GM06990 (cell line): ENCODE measurements at regions not wholly inside any gene's neighbourhood (a gene's known extent, or its start where the extent isn't known, plus 50 kb on each side); places are given as distances from the start of the nearest gene placed in this dataset.

Experiments used
- DNase-seq: peaks from one replicate; pipeline ENCODE4 v3.0.0-alpha.2; 2011; ENCODE audit not compliant: insufficient read length; ENCODE audit errors: extremely low read depth
- H3K27me3 ChIP-seq: replicated peaks from 2 replicates; pipeline ENCODE4 v1.6.0; 2011; ENCODE audit warnings: low read length; ENCODE audit not compliant: control insufficient read depth, insufficient read depth
- H3K36me3 ChIP-seq: 2 replicates; pipeline ENCODE4 v1.5.1; 2011; ENCODE audit warnings: low read length; ENCODE audit not compliant: control insufficient read depth, insufficient read depth
- H3K4me3 ChIP-seq: replicated peaks from 2 replicates; pipeline ENCODE4 v1.5.1; 2011; ENCODE audit warnings: low read depth, mild to moderate bottlenecking, control low read depth, low read length
- TF ChIP-seq, protein P1 (sequence below): IDR thresholded peaks from 2 replicates; pipeline ENCODE4 v1.5.1; 2011; ENCODE audit warnings: low read length, control low read depth, mild to moderate bottlenecking, inconsistent platforms; ENCODE audit not compliant: insufficient read depth, poor library complexity, severe bottlenecking

DNA sequence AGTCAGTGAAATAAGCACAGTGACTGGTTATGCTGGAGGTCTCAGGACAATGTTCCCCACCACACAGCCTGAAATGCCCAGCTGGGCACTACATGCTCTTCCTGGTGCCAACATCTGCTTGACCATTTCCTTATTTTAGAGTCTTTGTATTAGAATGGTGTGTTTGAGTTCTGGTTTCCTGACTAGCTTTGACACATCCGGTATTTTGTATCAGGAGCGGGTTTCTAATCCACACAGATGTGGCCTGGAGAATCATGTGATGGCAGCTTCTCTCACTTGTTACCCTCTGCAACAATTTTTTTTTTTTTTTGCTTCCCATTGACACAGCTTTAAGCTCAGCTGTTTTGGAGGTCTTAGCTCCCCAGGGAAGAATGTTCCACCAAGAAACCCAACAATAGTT lies 164.5 kb upstream of the CST7 start:
- Histone ChIP-seq H3K4me3 (no peak overlapping the region), H3K36me3 (no peaks in the 10 kb centered on the region), H3K27me3 (no peaks in the 10 kb centered on the region; the same call in 1 of the 2 replicates)
- DNase-seq = no peak
- TF ChIP-seq, protein P1, sequence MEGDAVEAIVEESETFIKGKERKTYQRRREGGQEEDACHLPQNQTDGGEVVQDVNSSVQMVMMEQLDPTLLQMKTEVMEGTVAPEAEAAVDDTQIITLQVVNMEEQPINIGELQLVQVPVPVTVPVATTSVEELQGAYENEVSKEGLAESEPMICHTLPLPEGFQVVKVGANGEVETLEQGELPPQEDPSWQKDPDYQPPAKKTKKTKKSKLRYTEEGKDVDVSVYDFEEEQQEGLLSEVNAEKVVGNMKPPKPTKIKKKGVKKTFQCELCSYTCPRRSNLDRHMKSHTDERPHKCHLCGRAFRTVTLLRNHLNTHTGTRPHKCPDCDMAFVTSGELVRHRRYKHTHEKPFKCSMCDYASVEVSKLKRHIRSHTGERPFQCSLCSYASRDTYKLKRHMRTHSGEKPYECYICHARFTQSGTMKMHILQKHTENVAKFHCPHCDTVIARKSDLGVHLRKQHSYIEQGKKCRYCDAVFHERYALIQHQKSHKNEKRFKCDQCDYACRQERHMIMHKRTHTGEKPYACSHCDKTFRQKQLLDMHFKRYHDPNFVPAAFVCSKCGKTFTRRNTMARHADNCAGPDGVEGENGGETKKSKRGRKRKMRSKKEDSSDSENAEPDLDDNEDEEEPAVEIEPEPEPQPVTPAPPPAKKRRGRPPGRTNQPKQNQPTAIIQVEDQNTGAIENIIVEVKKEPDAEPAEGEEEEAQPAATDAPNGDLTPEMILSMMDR = no peak

DNA sequence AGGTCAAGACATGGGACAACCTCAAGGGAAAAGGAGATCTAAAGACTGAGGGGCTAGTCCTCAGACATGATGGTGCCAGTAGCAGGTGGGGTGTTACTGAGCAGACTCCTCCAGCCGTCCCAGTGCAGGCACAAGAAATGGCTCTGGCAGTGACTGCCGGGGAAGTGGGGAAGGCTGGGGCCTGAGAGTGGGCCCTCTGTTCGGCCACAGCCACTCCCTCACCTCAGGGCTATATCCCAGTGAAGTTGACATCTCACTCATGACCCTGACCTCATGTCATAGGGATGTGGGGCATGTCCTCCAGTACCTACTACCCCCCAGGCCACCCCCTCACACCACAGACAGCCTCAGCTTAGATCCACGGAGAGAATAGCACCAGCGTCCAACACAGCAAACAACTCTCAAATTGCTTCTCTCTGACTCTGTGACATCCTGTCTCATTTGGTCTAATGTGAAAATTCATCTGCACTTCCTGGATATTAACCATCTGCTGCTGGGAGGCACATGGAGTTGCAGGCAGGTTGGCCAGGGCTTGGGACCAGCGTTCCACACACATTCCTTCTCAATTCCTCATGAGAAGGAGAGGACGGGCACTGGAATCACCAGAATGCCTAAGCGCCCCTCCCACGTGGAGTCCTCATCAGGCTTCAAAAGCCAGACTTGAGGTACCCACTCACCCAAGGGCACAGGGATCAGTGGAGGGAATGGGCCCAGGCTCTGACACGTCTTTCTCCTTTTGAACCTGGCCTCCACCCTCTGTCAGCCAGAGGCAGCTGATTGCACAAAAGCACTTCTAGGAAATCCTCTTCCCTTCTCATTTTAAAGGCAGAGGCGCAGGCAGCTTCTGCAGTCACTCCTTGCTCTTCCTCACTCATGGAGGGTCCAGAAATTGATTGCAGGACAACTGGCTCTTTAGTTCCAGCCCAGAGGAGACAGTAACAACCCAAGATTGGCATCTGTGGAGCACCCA lies 163.6 kb upstream of the CST7 start:
- no peaks in the 10 kb centered on the region for H3K27me3 ChIP-seq
- TF ChIP-seq, protein P1 = no peak
- H3K36me3 ChIP-seq = no peaks in the 10 kb centered on the region
- no peak overlapping the region for H3K4me3 ChIP-seq
- DNase-seq = no peak

DNA sequence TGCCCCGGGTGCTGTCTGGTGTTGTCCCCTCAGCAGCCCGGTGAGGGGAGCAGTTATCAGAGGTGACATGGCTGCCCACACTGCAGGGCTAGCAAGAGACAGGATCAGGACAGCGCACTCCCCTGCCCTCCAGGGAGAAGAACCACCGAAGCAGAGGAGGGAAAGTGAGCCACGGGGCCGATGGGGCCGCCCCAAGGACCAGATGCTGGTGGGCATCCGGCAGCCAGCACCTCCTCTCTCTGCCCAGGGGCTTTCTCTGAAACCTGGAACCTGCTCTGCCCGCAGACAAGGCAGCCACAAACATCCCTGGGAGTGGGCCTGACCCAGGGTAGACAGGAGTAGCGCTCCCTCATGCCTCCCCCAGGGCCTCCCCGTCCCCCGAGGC lies 163.0 kb upstream of the CST7 start:
- no peaks in the 10 kb centered on the region for H3K36me3 ChIP-seq
- no peak overlapping the region for H3K4me3 ChIP-seq
- TF ChIP-seq, protein P1 = no peak
- no peaks in the 10 kb centered on the region for H3K27me3 ChIP-seq
- DNase-seq = no peak

DNA sequence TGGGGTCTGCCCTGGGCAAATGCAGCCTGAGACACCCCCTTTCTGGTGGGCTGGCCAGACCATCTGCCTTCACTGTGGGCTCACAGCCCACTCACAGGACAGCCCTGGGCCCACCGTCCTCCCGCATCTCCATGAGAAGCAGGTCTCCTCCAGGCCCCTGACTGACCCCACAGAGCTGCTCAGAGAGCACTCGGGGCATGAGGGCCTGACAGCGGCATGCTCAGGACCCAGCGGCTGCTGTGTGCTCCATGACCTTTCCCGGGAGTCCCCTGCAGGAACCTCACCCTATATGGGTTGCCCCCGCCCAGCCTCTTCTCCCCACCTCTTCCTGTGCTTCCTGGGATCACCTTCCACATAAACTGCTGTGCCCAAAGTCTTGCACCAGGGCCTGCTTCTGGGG lies 162.4 kb upstream of the CST7 start:
- no peak overlapping the region for H3K4me3 ChIP-seq
- DNase-seq = no peak
- no peaks in the 10 kb centered on the region for H3K27me3 ChIP-seq
- TF ChIP-seq, protein P1 = no peak
- H3K36me3 ChIP-seq = no peaks in the 10 kb centered on the region

DNA sequence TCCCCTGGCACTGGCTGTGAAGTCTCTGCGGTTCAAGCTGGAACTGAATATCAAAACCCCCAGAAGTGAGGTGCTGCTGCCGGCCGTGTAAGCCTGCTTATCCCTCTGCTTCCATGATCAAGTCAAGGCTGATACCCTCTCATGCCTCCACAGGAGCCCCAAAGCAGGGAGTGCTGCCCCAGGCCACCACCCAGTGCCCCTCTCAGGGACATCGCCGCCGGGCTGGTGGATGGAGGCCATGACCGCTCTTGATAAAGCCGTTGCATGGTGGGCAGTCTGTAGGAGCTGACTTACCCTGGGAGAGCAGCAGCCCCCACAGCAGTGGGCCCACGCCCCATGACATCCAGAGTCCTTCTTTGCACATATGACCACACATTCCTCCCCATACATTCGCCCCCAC lies 162.0 kb upstream of the CST7 start:
- DNase-seq = no peak
- Histone ChIP-seq H3K4me3 (no peak overlapping the region), H3K27me3 (no peaks in the 10 kb centered on the region), H3K36me3 (no peaks in the 10 kb centered on the region)
- TF ChIP-seq, protein P1 = no peak

DNA sequence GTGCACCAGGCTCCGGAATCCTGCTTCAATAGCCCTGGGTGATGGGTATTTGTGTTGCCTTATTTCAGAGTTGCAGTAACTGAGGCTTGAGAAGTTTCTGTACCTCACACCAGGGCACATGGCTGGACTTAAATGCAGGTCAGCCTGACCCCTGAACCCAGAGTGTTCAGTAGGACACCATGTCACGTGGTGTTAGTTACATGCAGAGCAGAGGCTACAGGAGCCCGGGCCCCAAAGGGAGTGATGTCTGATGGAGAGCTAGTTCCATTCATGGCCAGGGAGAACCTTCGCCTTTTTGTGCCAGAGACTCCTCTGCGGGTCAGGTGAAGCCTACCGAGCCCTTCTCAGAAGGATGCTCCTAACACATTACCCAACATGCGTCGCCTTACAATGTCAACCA lies 161.4 kb upstream of the CST7 start:
- Histone ChIP-seq H3K27me3 (no peaks in the 10 kb centered on the region), H3K36me3 (no peaks in the 10 kb centered on the region), H3K4me3 (no peak overlapping the region)
- TF ChIP-seq, protein P1 = no peak
- no peak for DNase-seq
